A673 (cell line): ENCODE measurements at regions not wholly inside any gene's neighbourhood (a gene's known extent, or its start where the extent isn't known, plus 50 kb on each side); places are given as distances from the start of the nearest gene placed in this dataset.

Experiments used
- BruUV-seq: library from RNA; stranded (reverse); fragments of 400-500 nt; replicated peaks from 2 replicates; lab custom pipeline; 2021; lab: Mats Ljungman, UMichigan
- CTCF ChIA-PET: fragments of 300-600 bp; sonication (Branson Sonifier 250); formaldehyde crosslinking; loops from one replicate; lab custom pipeline; 2022; ENCODE audit warnings: antibody characterized with exemption; lab: Charles Lee
- POLR2A ChIA-PET: fragments of 300-600 bp; sonication (Branson Sonifier 250); formaldehyde crosslinking; loops from one replicate; lab custom pipeline; 2022; ENCODE audit warnings: antibody characterized with exemption; ENCODE audit not compliant: low non-redundant PET; lab: Charles Lee
- DNase-seq: peaks from one replicate; pipeline ENCODE4 v3.0.0-alpha.2; 2015; ENCODE audit warnings: low spot score
- H3K27ac ChIP-seq: fragments of 200-600 bp; sonication (generic); 2 replicates; pipeline ENCODE4 v1.5.1; 2016; ENCODE audit warnings: mixed run types, low read depth, mild to moderate bottlenecking, mixed read lengths, antibody characterized with exemption, low read length; ENCODE audit not compliant: poor library complexity, severe bottlenecking
- H3K27me3 ChIP-seq: fragments of 200-600 bp; sonication (generic); replicated peaks from 2 replicates; pipeline ENCODE4 v1.6.1; 2017; ENCODE audit warnings: mixed run types, low read depth, mild to moderate bottlenecking, mixed read lengths, antibody characterized with exemption, low read length; ENCODE audit not compliant: insufficient read depth, poor library complexity
- H3K36me3 ChIP-seq: fragments of 200-600 bp; sonication (generic); 2 replicates; pipeline ENCODE4 v1.6.1; 2016; ENCODE audit warnings: mixed run types, mild to moderate bottlenecking, mixed read lengths, antibody characterized with exemption, low read length; ENCODE audit not compliant: insufficient read depth, poor library complexity, severe bottlenecking
- H3K4me1 ChIP-seq: fragments of 200-600 bp; sonication (generic); 2 replicates; pipeline ENCODE4 v1.6.1; 2017; ENCODE audit warnings: mixed run types, mild to moderate bottlenecking, mixed read lengths, antibody characterized with exemption, low read length; ENCODE audit not compliant: insufficient read depth, poor library complexity, severe bottlenecking
- H3K4me3 ChIP-seq: fragments of 200-600 bp; sonication (generic); 2 replicates; pipeline ENCODE4 v1.5.1; 2016; ENCODE audit warnings: low read depth, mixed run types, mild to moderate bottlenecking, mixed read lengths, low read length; ENCODE audit not compliant: poor library complexity, severe bottlenecking
- H3K9me3 ChIP-seq: fragments of 200-600 bp; sonication (generic); 2 replicates; pipeline ENCODE4 v1.6.1; 2016; ENCODE audit warnings: mixed run types, low read depth, mild to moderate bottlenecking, mixed read lengths, antibody characterized with exemption, low read length; ENCODE audit not compliant: poor library complexity, severe bottlenecking
- EZH2 ChIP-seq: fragments of 200-600 bp; sonication (generic); IDR thresholded peaks from 2 replicates; pipeline ENCODE4 v1.6.1; 2017; ENCODE audit warnings: borderline replicate concordance, low read depth, mild to moderate bottlenecking, mixed read lengths, antibody characterized with exemption, low read length; ENCODE audit not compliant: poor library complexity, severe bottlenecking
- intact Hi-C: fragments of 100-400 bp; cut with micrococcal nuclease; formaldehyde crosslinking; loops from one replicate; pipeline ENCODE4 v1.10.0; 2022; ENCODE audit not compliant: unreplicated experiment
- TF ChIP-seq, protein P1 (sequence below): fragments of 300-800, 200-600 bp; sonication (generic); conservative IDR thresholded peaks from 2 replicates; pipeline ENCODE4 v1.5.1; 2017; ENCODE audit warnings: low read depth, mild to moderate bottlenecking, antibody characterized with exemption, low read length, moderate library complexity, mixed read lengths

DNA sequence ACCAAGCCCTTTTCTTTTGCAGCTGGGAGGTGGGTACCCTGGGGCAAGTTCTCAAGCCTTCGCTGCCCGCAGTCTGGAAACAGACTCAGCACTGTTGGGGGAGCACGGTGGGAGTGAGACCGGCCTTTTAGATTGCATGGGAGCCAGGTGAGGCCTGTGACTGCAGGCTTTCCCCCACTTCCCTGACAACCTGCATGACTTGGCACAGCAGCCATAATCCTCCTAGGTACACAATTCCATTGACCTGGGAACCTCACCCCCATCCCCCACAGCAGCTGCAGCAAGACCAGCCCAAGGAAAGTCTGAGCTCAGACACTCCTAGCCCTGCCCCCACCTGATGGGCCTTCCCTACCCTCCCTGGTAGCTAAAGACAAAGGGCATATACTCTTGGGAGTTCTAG, 52.2 kb upstream of the CCDC80 start:
- H3K27ac ChIP-seq = no peak overlapping the region
- no peaks in the 10 kb centered on the region for H3K4me1 ChIP-seq
- TF ChIP-seq, protein P1, sequence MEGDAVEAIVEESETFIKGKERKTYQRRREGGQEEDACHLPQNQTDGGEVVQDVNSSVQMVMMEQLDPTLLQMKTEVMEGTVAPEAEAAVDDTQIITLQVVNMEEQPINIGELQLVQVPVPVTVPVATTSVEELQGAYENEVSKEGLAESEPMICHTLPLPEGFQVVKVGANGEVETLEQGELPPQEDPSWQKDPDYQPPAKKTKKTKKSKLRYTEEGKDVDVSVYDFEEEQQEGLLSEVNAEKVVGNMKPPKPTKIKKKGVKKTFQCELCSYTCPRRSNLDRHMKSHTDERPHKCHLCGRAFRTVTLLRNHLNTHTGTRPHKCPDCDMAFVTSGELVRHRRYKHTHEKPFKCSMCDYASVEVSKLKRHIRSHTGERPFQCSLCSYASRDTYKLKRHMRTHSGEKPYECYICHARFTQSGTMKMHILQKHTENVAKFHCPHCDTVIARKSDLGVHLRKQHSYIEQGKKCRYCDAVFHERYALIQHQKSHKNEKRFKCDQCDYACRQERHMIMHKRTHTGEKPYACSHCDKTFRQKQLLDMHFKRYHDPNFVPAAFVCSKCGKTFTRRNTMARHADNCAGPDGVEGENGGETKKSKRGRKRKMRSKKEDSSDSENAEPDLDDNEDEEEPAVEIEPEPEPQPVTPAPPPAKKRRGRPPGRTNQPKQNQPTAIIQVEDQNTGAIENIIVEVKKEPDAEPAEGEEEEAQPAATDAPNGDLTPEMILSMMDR = no peak
- no peak for TF ChIP-seq EZH2
- no peak overlapping the region for H3K4me3 ChIP-seq
- BruUV-seq = no TSS peak
- no peaks in the 10 kb centered on the region for H3K27me3 ChIP-seq
- no peaks in the 10 kb centered on the region for H3K9me3 ChIP-seq
- intact Hi-C loops = no loop called here
- H3K36me3 ChIP-seq = no peaks in the 10 kb centered on the region
- ChIA-PET CTCF (no interaction called here), POLR2A (no interaction called here)
- DNase-seq = no peak
